Activated T-cell treated with anti-CD3 and anti-CD28 coated beads, Interleukin-2, amount 50 U/mL, for 4 hours (primary cell): ENCODE measurements at regions not wholly inside any gene's neighbourhood (a gene's known extent, or its start where the extent isn't known, plus 50 kb on each side); places are given as distances from the start of the nearest gene placed in this dataset.
"Not testable (repeated sequence)": the region's sequence is repeated elsewhere in the genome, so short reads cannot be mapped to it uniquely, and the experiment has no call there.

Experiments used
- ATAC-seq, 2 donors: fragments of 200-7000 bp; cut with Tn5 transposase; one replicate each; pipeline ENCODE4 v1.10.0; 2021
- DNase-seq: peaks from one replicate; pipeline ENCODE4 v3.0.0-alpha.2; 2020
- H3K27me3 Mint-ChIP-seq: one replicate; pipeline ENCODE4 v1.8.0; 2021; ENCODE audit warnings: low read depth, mixed read lengths
- H3K36me3 Mint-ChIP-seq: one replicate; pipeline ENCODE4 v1.8.0; 2022; ENCODE audit warnings: mixed read lengths; ENCODE audit not compliant: insufficient read depth
- H3K4me1 Mint-ChIP-seq: one replicate; pipeline ENCODE4 v1.8.0; 2021; ENCODE audit warnings: low read depth, mixed read lengths
- H3K4me3 Mint-ChIP-seq: one replicate; pipeline ENCODE4 v1.8.0; 2021; ENCODE audit warnings: mild to moderate bottlenecking, moderate library complexity, mixed read lengths
- H3K9me3 Mint-ChIP-seq: one replicate; pipeline ENCODE4 v1.8.0; 2021; ENCODE audit warnings: mixed read lengths

DNA sequence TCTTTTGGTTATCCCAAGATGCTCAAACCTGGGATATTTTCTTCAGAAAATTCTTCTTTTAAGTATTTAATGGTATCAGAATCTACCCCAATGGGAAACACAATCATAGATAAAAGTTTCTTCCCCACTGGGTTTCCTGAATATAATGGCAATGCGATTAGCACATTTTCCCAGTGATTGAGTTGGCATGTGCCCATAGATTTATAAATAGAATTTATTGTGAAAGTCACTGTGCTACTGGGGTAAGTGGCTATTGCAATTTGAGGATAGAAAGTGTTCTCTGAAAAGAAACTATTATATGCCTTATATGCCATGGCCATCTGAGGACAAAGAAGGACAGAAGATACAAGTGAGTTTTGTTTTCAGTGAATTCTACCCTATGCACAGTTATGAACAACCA lies 99.0 kb upstream of the RBMS3 start:
- no peak for ATAC-seq
- H3K4me3 Mint-ChIP-seq, result no peak overlapping the region
- no peaks in the 10 kb centered on the region for H3K27me3 Mint-ChIP-seq
- H3K36me3 Mint-ChIP-seq, result no peaks in the 10 kb centered on the region
- H3K4me1 Mint-ChIP-seq, result peaks cover 7% of the 10 kb centered on the region
- DNase-seq, result no peak
- peaks cover 3% of the 10 kb centered on the region for H3K9me3 Mint-ChIP-seq

DNA sequence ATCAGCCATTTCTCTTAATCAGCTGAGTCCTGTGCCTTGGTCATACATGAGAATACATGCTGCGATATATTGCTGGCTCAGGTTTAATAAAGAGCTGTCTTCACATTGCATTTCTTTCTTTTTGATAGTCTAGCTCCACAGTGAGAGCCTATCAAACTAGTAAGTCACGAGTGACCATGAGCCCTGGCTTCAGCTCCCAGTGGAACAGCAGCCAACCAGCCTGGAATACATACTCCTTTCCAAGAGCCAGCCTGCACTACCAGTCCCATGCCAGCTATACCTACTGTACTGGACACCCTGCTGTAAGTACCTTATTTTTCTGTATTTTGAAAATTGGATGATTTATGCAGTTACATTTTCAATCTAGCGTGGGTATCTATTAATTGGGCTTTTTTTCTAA lies 98.0 kb upstream of the RBMS3 start:
- DNase-seq, H3K9me3 Mint-ChIP-seq, H3K4me1 Mint-ChIP-seq, H3K36me3 Mint-ChIP-seq, H3K4me3 Mint-ChIP-seq, H3K27me3 Mint-ChIP-seq, ATAC-seq: not testable (repeated sequence)

DNA sequence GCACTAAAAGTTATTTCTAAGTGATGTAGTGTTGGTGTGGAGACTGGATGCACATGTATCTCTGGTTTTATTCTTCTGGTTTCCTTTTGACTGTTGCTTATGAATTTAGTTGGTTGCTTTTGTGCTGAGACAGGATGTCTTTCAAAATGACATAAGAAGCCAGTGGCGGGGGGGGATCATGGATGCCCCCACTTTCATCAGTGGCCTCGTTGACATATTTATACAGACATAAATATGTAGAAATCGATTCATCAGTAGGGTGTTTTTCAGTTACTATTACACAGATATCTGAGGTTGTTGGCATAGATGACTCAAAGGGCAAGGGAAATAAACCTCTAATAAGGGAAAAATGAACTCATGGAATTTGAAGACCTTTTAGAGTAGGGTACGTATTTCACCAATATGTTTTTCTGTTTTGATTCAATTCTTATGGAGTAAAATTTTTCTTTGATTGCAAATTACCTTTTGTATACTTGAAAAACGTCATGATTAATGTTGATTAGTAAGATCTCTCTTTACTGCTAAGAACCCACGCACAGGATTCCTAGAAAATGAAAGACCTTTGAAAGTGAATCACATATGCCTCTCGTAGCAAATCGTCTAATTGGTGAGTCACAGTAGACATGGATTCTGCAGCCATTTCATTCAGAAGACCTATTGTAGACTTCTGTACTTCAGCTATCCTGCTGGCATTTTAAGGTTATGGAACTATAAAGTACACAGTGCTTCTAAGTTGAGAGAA lies 97.4 kb upstream of the RBMS3 start:
- Mint-ChIP-seq H3K9me3 (peaks cover 2% of the 10 kb centered on the region), H3K4me3 (no peak overlapping the region), H3K27me3 (no peaks in the 10 kb centered on the region), H3K4me1 (peaks cover 7% of the 10 kb centered on the region), H3K36me3 (no peaks in the 10 kb centered on the region)
- DNase-seq (no peak), ATAC-seq (peak; percentile 65 to 69)

DNA sequence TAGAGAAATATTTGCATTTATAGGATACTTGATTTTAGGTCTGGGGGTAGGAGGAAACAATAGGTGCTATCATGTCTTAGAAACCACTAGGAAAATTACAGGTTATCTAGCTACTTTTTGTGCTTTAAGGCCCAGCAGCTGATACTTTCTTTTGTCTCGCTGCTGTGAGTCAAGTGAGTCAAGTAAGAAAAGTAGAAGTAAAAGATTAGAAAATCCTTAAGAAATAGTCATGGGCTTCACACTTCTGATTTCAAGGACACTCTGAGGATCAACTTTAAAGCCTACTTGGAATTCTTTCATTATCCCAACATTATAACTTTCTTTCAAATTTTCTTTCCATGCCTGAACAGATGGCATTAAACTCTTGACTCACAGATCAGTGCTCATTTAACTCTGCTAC lies 95.2 kb upstream of the RBMS3 start:
- Mint-ChIP-seq H3K4me3 (no peak overlapping the region), H3K36me3 (no peaks in the 10 kb centered on the region)

DNA sequence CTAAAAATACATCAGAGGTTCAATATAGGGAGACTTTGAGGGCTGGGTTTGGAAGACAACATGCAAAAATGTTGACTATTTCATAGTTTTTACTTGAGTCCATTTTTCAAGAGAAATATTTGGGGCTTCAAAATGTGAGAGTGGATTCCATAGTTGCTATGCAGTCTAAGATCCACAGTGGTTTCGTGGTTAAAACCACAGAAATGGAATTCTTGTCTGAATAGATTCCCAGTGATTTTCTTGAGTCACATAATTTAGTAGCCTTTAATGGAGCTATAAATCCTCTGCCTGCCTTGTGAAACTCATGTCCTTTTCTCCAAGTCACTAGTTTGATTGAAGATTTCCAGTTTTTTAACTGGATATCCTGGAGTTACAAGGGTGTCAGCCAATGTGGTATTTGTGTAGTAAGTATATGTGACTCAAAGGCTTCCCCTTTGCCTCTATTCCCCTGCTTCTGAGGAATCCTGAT lies 94.7 kb upstream of the RBMS3 start:
- H3K4me1 Mint-ChIP-seq, result peaks cover 7% of the 10 kb centered on the region
- no peaks in the 10 kb centered on the region for H3K36me3 Mint-ChIP-seq
- no peak overlapping the region for H3K4me3 Mint-ChIP-seq
- ATAC-seq, result no peak
- peaks cover 3% of the 10 kb centered on the region for H3K9me3 Mint-ChIP-seq
- H3K27me3 Mint-ChIP-seq, result no peaks in the 10 kb centered on the region
- no peak for DNase-seq

More for the DNA sequence above, 95.2 kb upstream of the RBMS3 start:
- DNase-seq (no peak), ATAC-seq (no peak)
- peaks cover 3% of the 10 kb centered on the region for H3K9me3 Mint-ChIP-seq
- peaks cover 7% of the 10 kb centered on the region for H3K4me1 Mint-ChIP-seq
- H3K27me3 Mint-ChIP-seq, result no peaks in the 10 kb centered on the region

DNA sequence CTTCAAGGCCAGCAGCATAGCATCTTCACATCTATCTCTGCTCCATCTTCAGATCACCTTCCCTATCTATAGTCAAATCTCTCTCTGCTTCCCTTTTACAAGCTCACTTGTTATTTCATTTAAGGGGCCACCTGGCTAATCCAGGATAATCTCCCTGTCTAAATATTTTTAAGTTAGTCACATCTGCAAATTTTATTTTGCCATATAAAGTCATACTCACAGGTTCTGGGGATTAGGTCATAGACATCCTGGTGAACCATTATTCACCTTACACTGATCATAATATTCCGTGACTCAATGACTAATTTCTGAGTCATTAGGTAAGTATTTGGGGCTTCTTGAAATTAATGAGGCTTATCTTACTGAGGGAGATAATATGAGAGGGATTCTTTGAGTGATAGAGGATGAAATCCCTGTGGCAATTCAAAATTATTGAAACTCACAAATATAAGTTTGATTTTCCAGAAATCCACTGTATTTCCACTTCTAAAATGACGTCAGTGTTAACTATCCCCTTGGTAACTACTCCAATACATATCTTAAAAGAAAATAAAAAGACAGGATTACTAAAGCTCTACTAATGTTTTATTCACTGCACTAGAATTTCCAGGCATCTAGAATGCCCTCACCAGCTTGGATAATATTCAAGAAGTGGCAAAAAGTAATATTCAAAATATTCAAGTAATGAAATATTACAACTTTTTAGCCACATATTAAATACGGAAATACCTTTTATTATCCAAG lies 93.7 kb upstream of the RBMS3 start:
- peaks cover 7% of the 10 kb centered on the region for H3K4me1 Mint-ChIP-seq
- no peaks in the 10 kb centered on the region for H3K27me3 Mint-ChIP-seq

DNA sequence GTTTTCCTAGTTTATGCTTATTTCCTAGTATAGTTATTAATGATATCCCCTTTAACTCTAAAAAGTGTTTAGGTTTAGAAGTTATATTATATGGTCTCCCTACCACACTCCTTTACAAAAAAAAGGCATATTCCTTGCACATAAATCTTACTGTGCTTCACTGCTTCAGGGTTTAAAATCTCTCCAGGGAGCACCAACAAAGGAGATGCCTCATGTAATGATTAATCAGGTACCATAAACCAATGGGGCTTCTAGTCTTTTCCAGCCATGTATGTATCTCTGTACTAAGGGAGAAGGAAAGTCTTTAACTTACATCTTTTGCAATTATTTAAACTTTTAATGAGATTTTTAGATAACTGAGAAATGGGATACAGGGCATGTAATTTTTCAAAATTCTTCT lies 91.5 kb upstream of the RBMS3 start:
- no peak for ATAC-seq
- Mint-ChIP-seq H3K36me3 (no peaks in the 10 kb centered on the region), H3K4me1 (peaks cover 5% of the 10 kb centered on the region), H3K4me3 (no peak overlapping the region), H3K27me3 (no peaks in the 10 kb centered on the region), H3K9me3 (peaks cover 6% of the 10 kb centered on the region)
- DNase-seq, result no peak

More for the DNA sequence above, 93.7 kb upstream of the RBMS3 start:
- Mint-ChIP-seq H3K4me3 (no peak overlapping the region), H3K9me3 (peaks cover 3% of the 10 kb centered on the region), H3K36me3 (no peaks in the 10 kb centered on the region)
- peak in 1 of 2 donors; percentile 42 for ATAC-seq
- DNase-seq, result no peak

DNA sequence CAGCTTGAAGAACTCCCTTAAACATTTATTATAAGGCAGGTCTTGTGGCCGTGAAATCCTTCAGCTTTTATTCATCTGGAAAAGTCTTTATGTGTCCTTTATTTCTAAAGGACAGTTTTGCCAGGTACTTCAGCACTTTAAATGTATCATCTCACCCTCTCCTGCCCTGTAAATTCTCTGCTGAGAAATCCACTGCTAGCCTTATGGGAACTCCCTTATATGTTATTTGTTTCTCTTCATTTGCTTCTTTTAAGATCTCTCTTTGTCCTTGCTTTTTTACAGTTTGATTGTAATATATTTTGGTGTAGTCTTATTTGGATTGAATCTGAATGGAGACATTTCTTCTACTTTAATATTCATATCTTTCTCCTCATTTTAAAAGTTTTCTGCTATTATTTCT lies 86.7 kb upstream of the RBMS3 start:
- no peaks in the 10 kb centered on the region for H3K4me1 Mint-ChIP-seq
- H3K4me3 Mint-ChIP-seq, result no peak overlapping the region
- H3K36me3 Mint-ChIP-seq, result no peaks in the 10 kb centered on the region
- DNase-seq (no peak), ATAC-seq (no peak)
- peaks cover 17% of the 10 kb centered on the region for H3K9me3 Mint-ChIP-seq
- no peaks in the 10 kb centered on the region for H3K27me3 Mint-ChIP-seq

DNA sequence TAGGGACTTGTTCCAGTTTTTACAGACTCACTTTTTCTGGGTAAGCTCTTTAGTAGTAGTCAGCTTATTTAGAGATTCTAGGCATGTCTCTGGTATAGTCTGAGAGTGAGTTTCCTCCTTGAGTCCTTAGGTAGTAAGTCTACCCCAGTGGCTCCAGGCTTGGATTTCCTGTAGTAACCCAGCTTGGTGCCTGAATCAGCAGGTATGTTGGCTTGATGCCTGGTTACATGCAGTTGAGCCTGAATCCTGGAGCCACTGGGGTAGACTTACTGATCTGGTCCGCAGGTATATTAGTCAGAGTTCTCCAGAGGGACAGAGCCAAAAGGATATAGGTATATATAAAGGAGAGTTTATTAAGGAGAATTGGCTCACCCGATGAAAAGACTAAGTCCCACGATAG lies 85.8 kb upstream of the RBMS3 start:
- no peak for ATAC-seq
- Mint-ChIP-seq H3K9me3 (peaks cover 17% of the 10 kb centered on the region), H3K27me3 (no peaks in the 10 kb centered on the region), H3K4me3 (no peak overlapping the region), H3K36me3 (no peaks in the 10 kb centered on the region), H3K4me1 (no peaks in the 10 kb centered on the region)
- no peak for DNase-seq

DNA sequence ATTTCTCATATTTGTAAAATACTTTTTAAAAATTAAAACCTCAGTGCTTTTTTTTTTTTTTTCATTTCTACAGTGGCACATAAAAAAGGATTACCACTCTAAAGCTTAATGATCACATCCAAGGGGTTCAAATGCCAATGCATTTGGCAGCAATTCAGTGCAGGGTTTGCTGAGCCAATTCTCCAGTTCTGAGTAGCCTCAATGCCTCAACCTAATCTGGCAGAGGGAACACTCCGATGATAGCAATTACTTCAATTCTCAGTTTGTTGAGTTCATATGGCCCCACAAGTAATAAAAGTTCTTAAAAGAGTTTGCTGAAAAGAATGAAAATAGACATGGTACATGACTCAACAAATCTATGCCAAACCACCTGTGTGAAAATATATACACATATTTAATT lies 79.3 kb upstream of the RBMS3 start:
- DNase-seq (no peak), ATAC-seq (no peak)
- no peaks in the 10 kb centered on the region for H3K27me3 Mint-ChIP-seq
- H3K4me1 Mint-ChIP-seq, result no peaks in the 10 kb centered on the region
- H3K36me3 Mint-ChIP-seq, result no peaks in the 10 kb centered on the region
- no peaks in the 10 kb centered on the region for H3K9me3 Mint-ChIP-seq
- no peak overlapping the region for H3K4me3 Mint-ChIP-seq

DNA sequence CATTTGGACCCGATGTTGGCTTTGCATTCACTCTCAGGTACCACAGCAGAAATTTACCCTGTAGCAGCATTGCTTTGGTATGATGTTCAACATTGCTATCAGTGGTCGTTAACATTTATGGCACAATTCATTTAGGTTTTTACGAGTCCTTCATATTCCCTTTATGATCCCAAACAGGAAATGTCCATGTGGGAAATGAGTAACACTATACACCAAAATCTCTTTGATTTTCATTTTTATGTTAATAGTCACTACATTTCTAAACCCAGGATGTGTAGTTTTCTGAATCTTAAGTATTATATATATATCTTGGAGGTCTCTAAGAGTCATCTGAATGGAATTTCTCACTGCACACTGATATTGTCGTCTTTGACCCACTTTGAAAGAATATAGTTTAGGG lies 78.5 kb upstream of the RBMS3 start:
- ATAC-seq (no peak), DNase-seq (no peak)
- Mint-ChIP-seq H3K4me1 (no peaks in the 10 kb centered on the region), H3K27me3 (no peaks in the 10 kb centered on the region), H3K36me3 (no peaks in the 10 kb centered on the region), H3K4me3 (no peak overlapping the region), H3K9me3 (no peaks in the 10 kb centered on the region)

DNA sequence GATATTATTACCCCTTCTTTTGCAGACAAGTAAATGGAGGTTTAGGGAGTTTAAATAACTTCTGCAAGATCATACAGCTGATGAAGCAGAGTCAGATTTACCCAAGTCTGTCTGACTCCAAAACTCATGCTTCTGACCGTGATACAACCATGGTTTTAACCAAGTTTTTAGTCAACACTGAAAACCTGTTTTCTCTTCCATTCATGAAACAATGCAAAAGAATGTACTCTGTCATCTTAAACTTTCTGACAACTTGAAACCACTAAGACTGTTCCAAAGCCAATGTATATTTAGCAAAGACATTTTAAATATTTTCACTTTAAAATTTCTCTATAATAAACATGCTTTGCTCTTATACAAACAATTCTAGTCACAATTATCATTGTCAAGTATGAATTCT lies 77.0 kb upstream of the RBMS3 start:
- no peaks in the 10 kb centered on the region for H3K9me3 Mint-ChIP-seq
- ATAC-seq, result no peak
- H3K27me3 Mint-ChIP-seq, result no peaks in the 10 kb centered on the region
- no peaks in the 10 kb centered on the region for H3K4me1 Mint-ChIP-seq
- H3K4me3 Mint-ChIP-seq, result no peak overlapping the region
- no peak for DNase-seq
- no peaks in the 10 kb centered on the region for H3K36me3 Mint-ChIP-seq

DNA sequence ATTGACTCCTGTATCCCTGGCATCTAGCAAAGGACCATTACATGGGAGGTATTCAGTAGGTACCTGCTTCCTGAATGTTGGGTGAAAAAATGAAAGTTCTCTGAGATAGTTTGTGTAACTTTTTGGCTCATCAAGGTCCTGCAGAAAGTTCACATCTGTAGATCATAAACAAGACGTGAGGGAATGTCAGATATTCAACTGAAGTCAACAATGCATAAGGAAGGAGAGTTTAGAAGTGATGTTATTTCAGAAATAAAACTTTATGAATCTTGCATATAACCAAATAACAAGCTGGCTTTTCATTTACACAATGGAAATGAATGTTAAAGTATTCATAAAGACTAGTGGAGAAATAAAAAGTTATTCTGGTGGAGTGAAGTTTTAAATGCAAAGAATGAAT lies 73.4 kb upstream of the RBMS3 start:
- no peaks in the 10 kb centered on the region for H3K4me1 Mint-ChIP-seq
- no peak overlapping the region for H3K4me3 Mint-ChIP-seq
- ATAC-seq, result no peak
- no peaks in the 10 kb centered on the region for H3K9me3 Mint-ChIP-seq
- no peaks in the 10 kb centered on the region for H3K36me3 Mint-ChIP-seq
- H3K27me3 Mint-ChIP-seq, result no peaks in the 10 kb centered on the region
- DNase-seq, result no peak

DNA sequence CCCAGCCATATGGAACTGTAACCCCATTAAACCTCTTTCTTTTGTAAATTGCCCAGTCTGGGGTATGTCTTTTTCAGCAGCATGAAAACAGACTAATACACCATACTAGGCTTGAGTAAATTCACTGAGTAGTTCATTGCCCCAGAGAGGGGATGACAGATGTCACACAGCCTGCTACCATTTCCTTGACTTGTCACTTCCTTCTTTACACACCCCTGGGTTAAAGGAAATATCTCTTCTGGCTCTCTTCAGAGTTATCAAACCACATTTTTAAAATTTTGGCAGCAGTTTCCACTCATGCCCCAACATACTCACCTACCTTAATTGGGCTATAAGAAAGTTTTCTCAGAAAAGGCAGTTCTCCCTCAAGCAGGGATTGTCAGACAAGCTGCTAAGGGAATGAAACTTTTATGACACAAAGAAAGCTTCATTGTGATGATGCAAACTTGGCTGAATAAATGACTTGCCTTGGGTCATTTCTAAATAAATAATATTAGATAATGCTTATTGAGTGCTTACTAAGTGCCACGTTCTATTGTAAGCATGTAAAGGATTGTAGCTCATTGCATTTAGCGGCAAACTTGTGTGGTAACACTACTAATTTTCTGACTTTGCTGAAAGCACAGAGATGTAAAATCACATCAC lies 68.0 kb upstream of the RBMS3 start:
- no peaks in the 10 kb centered on the region for H3K36me3 Mint-ChIP-seq

More for the DNA sequence above, 68.0 kb upstream of the RBMS3 start:
- DNase-seq, result no peak
- no peak for ATAC-seq
- Mint-ChIP-seq H3K27me3 (no peaks in the 10 kb centered on the region), H3K4me3 (no peak overlapping the region), H3K4me1 (no peaks in the 10 kb centered on the region), H3K9me3 (no peaks in the 10 kb centered on the region)
